NCI-H2029 treated with DMSO at 0.1 percent for 48 hours (cell line): ENCODE measurements at regions not wholly inside any gene's neighbourhood (a gene's known extent, or its start where the extent isn't known, plus 50 kb on each side); places are given as distances from the start of the nearest gene placed in this dataset.
"Not testable (repeated sequence)": the region's sequence is repeated elsewhere in the genome, so short reads cannot be mapped to it uniquely, and the experiment has no call there.

Experiments
- DNase-seq: peaks from one replicate; lab custom pipeline; 2025; lab: John Stamatoyannopoulos, UW

DNA sequence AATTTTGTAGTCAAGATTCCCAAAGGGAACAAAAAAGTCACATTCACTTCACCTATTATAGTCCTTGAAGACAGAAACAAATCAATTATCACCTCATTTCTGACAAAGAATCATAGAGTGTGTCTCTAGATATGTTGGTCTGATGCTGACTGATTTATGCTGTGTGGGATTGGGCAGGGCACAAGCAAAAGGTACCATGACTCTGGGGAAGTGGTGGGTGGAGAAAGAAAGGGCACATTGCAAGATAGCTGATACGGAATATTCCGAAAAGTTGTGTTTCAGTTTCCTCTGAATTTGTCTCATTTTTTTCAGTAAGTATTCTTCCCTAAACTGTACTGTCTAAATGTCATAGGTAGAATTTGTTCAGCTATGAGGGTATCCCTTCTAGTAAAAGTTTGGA, 268.0 kb downstream of the MREG start:
- DNase-seq, result no peak

DNA sequence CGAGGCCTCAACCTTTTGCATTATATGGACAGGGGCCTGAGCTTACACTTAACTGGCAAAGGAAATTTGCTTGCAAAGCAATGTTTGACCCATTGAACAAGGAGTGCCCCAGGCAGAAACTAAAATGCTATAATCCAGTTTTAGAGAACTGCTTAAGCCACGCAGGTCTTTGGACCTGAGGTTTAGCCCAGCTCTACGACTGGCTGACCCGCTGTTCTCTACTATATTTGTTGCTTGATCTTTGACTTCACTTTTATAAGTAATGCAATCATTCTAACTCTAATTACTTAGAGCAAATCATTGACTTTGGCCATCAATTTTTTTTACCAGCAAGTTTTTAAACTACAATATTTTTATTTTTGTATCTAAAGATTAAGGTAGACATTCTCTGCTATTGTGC, 268.8 kb downstream of the MREG start:
- no peak for DNase-seq

DNA sequence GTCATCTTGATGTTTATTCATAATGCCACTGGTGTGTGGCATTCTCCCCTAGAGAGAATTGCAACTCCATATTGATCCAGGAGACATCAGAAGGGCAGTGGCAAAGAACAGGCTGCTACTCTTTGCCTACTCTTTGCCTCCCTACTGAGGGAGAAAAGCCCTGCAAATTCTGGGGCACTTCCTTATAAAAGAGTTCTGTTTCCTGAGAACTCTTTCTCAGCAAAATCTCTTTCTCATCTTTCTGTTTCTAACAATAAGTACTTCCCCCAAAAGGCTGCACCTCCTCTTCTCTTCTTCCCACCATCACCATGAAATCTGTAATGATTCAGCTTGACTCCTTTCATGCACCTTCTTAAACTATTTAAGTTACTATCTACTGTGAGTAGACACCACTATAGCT, 270.3 kb downstream of the MREG start:
- no peak for DNase-seq

DNA sequence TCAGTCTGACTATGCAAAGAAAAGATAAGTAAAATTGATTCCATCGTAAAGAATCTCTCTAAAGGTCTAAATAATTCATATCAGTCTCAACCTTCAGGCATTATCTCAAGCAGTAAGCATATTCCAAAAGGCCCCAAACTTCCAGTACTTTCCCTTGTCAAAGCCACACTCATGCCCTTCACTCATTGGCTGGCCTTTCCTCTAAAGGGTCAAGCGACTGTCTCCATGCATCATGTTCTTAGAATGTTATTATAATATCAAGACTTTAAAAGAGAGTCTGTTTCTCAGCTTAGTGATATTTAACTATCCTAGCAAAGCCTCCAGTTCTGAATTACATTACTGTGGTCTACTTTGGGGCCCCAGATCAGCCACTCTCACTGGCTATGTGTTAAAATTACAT, 271.3 kb downstream of the MREG start:
- no peak for DNase-seq

DNA sequence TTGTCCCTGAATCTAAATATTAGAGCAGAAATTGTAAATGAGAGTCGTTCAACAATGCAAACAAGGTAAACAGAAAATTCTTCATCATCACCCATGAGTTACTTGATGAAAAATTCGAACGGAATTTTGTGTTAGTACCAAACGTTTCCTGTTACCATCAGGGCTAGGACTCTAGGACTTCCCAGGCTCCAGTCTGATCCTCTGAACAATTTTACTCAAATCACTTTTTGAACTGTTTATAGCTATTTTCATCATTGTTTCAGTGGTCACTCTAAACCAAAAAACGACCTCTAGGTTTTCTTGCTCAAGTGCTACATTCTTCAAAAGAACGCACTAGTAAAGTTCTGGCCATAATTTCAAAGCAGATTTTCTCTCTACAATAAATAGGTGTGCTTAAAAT, 273.3 kb downstream of the MREG start:
- DNase-seq, result no peak

DNA sequence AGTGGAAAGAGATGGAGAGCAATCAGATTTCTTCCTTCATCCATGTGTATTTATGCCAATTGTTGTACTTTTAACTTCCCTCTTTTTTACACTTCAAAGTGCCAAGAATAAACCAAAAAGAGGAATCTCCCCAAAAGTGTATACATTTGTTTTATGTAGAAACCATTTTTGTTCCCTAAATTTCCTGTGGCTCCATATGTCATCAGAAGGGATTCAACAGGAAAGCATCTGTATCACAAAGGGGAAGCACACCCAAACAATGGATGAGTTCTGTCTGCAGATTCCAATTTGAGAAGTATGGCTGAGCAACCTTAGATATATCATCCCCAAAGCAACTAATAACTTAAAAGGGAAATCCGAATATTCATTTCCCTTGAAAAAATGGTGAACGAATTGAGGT, 275.0 kb downstream of the MREG start:
- no peak for DNase-seq

DNA sequence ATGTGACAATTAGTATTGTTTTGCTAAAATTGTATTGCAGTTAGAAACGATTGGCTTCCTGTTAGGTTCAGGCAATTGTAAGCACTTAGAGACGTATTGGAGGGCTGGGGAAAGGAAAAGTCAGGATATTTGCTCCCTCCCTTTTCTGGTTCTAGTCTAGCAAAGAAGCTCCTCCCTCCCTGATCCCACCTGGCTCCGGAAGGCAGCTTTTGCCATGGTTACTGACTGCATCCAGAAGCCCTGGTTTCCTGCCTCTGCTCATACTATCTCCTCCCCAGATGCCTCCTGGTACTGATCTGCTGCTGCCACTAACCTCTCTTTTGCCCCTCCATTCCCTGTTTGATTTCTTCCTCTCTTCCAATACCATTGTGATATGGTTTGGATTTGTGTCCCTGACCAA, 275.9 kb downstream of the MREG start:
- DNase-seq, result no peak

DNA sequence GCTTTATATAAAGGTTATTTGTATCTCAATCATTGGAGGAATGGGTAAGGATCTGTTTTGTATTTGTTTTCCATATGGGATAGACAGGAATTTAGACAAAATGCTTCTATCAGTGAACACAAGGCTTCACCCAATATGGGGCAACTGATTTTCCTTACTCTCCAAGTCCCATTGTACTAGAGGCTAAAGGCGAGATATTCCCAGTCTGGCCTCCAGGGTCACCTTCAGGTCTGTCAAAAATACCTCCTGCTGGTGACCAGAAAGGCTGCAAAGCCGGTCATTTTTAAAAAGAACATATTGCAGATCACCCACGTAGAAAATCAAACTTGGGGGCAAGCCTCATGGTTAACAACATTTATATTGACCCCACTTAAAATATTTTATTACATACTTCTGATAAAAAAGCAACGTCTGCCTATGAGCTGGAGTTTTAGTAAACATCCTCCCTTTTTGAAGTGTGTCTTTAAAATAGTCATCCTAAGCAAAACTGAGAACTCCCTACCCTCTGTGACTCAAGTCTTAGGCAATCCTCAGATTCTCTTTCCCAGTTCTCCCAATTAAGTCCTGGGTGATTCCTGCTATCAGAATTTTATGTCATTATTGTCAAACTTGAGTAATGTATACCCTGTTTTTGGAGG, 276.6 kb downstream of the MREG start:
- no peak for DNase-seq

DNA sequence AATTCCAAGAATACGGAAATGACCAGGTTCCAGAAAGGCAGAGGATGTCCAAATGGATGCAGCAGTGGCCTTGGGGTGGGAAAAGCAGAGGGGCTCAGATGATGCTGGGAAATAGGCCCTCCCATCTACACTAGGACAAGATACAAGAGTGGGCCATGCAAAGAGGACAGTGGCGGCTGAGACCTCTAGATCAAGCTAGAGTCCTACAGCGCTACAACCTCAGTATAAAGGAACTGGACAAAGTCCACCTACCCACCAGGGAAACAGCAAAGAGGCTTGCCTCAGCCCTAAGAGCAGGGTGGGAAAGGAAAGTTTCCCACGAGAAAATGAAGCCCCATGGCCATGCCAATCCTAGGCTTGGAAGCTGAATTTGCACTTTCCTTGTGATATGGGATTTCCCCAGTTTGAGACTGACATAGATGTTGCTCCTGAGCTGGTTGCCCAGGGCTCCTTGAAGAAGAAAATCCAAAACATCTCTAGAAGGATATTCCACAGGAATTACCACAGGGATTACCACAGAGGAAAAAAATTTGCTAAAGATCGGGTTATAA, 282.2 kb downstream of the MREG start:
- no peak for DNase-seq

DNA sequence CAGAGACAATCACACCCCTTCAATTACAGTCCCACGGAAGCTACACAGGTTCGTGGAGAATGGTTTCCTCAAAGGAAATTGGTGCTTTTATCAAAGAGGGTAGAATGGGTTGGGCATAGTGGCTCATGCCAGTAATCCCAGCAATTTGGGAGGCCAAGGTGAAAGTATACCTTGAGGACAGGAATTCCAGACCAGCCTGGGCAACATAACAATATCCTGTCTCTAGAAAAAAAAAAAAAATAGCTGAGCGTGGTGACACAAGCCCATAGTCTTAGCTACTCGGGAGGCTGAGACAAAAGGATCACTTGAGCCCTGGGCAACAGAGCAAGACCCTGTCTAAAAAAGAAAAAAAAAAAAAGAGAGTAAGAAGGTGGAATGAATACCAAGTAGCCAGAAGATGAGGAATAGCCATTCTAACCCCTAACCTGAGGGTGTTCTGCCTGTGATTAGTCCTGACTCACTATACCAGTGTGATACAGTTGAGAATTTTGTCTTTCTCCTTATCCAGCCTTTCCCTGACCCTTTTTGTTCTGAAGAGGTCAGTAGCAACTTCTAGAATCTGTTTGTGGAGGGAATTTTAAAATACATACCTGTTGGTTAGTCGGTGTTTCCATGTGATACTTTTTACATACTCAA, 283.2 kb downstream of the MREG start:
- DNase-seq, result no peak

DNA sequence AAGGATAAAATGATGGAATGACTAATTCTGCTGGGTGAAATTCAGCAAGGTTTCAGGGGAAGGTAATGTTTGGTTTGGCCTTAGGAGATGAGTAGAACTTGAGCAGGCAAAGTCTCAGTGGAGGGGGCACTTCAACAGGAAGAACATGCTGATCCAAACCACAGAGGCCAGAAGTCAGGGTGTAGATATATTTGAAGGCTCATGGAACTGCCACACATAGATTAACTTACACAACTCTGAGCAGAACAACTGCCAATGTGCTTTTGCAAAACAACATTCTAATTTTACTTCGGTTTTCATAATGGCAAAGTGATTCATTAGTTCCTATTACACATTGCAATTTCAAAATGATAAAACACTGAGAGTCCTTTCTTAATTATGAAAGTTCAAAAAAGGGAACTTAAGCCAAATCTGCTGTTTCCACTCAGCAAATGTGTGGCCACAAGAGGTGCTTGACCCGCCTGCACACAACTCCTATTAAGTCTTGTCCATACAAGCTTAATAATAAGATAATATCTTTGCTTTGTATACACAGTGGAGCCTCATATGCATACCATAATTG, 284.8 kb downstream of the MREG start:
- DNase-seq, result no peak

DNA sequence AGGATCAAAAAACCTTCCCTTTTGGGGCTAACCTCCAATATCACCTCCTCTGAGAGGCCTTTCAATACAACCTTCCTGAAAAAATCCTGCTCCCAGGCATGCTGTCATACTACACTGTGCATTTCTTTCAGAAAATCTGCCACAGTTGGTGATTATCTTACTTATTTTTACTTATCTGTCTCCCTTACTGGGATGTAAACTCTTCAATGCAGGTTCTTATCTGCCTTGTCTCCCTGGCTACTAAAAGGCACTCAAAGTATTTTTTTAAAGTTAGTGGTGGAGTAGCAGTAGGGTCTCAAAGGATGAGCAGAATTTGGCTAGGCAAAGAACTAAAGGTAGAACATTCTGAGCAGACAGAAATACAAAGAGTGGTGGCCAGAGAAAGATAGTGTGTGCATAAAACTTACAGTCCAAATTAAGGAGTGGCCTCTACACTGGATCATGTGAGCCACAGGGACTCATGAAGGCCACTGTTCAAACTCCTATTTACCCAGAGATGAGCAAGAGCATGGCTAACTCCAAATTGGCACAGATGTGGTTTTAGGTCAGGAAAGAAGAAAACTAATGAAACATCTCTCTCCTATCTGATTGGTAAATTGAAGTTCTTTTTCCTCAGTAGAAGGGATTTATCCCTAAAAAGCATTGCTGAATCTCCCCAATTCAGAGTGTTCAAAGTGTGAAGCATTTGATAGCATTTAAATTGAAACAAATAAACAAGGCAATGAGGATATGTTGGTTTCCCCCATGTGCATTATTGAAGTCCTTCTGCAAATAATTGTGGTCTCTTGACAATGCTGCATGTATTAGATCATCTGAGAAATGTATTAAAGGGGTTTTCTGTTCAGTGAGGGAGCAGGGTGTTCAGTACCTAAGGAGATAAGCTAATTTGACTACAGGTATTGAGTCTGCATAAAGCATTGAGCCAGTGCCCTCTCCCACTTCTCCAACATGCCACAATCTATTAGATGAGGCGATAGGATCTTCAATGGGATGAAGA, 285.5 kb downstream of the MREG start:
- DNase-seq, result no peak

DNA sequence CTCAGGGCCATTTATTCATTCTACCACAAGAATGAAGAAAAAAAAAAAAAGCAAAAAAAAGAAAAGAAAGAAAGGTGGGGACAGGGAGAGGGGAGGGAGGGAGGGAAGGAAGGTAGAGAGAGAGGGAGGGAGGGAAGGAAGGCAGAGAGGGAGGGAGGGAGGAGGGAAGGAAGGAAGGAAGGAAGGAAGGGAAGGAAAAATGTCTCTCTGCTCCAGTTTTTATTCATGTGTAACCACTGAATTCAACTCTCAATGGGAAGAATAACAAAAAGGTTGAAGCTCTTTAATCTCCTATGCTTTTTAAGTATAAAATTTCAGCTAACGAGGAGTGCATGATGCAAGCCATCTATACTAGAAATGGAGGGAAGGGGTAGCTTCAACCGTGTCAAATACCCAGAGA, 287.3 kb downstream of the MREG start:
- no peak for DNase-seq

DNA sequence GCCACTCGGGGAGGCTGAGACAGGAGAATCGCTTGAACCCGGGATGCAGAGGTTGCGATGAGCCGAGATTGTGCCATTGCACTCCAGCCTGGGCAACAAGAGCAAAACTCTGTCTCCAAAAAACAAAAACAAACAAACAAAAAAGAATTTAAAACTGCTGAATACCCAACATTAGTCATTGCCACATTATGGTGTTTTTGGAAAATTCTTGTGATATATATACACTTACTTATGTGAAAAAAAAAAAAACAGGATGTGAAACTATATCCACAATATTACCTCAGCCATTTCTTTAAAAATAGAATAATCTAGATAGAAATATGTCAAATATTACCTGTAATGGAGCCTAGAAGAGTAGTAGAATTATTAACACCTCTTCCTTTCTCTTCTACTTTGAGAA, 288.3 kb upstream of the FN1 start:
- no peak for DNase-seq

DNA sequence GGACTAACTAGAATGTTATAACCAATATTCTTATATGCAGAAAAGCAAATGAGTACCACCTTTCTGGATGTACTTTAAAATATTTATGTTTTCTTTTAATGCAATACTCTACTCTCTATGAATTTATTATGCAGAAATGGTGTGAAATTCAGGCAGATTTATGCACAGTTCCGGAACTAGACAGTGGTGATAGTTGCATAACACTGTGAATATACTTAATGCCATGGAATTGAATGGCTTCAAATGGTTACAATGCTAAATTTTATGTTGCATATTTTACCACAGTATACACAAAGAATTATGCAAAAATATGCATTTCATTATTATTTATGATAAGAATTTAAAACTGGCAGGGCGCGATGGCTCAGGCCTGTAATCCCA, 287.8 kb upstream of the FN1 start:
- no peak for DNase-seq

DNA sequence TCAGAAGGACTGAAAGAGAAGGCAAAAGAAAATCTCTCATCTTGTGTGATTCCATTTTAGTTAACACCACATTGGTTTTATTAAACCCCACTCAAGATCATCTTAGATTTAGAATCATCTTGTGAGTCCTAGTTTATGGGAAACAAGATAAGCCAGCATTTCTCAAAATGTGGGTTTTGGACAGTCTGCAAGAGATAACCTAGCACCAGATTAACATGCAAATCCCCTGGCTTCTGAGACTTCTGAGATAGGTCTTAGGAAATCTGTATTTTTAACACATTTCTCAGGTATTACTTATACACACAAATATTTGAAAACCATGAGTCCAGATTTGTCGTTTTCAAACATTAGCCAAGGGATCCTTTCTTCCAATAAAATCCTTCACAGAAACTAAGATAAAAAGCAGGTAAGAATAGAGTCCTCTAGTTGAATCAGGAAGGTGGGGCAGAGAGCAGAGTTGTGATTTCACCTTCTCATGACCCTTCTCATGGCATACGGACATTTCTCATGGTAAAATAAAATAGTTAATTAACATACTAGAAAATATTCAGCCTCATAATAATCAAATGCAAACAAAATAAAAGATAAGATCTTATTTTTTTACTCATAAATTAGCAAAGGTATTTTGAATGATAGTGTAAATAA, 287.2 kb upstream of the FN1 start:
- DNase-seq, result no peak

DNA sequence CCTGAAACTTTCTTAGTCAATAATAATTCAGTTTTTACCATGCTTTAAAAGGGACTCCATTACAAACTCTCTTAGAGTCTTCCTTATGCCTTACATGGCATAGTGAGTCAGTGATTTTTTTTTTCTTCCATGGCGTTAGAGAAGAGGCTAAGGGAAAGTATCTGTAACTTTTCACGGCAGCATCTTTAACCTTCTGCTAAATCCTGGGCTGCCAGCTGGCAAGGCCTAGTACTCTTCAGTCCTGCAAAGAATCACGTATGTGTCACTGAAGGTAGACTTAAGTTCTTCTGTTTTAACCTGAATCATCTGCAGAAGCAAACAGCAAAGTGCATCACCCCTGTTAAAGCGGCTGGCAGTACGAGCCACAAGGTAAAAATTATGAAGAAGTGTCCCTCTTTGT, 286.3 kb upstream of the FN1 start:
- DNase-seq, result no peak

DNA sequence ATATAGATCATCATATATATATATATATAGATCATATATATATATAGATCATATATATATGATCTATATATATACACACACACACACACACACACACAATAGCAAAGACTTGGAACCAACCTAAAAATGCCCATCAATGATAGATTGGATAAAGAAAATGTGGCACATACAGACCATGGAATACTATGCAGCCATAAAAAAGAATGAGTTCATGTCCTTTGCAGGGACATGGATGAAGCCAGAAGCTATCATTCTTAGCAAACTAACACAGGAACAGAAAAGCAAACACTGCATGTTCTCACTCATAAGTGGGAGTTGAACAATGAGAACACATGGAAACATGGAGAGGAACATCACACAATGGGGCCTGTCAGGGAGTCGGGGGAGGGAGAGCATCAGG, 285.6 kb upstream of the FN1 start:
- DNase-seq, result not testable (repeated sequence)

DNA sequence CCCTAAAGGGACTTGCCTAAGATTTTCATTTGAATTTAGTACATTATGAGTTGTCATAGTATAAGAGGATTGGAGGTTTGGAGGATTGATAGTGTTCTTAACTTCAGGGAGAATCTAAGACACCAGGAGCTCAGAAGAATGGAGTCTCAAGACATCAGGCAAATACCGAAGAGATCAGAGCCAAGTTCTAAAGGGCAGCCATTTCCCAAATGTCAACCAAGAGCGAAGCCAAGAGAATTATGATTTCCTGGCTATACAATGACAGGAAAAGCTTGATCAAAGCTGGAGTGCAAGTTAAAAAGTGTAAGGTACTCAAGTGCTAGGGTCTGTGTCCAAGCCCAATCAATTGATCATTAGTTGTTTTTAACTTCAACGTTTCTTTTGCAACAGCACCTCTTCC, 283.0 kb upstream of the FN1 start:
- no peak for DNase-seq

DNA sequence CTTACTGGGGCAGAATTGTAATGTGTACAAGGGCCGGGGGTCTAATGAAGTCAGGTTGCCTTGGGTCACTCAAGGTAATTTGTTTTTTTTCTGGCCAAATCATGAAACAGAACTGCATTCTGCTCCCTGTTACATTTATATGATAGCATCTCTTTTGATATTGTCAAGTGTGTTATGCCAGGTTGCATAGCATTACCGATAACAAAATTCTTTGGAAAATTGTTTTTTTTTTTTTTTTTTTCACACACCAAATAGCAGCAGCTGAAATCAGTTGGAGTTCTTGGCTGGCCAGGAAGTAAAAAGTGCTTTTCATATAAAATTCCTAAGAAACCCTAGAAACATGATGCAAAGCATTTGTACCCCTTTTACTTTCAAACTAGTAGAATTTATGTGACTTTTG, 282.6 kb upstream of the FN1 start:
- no peak for DNase-seq

DNA sequence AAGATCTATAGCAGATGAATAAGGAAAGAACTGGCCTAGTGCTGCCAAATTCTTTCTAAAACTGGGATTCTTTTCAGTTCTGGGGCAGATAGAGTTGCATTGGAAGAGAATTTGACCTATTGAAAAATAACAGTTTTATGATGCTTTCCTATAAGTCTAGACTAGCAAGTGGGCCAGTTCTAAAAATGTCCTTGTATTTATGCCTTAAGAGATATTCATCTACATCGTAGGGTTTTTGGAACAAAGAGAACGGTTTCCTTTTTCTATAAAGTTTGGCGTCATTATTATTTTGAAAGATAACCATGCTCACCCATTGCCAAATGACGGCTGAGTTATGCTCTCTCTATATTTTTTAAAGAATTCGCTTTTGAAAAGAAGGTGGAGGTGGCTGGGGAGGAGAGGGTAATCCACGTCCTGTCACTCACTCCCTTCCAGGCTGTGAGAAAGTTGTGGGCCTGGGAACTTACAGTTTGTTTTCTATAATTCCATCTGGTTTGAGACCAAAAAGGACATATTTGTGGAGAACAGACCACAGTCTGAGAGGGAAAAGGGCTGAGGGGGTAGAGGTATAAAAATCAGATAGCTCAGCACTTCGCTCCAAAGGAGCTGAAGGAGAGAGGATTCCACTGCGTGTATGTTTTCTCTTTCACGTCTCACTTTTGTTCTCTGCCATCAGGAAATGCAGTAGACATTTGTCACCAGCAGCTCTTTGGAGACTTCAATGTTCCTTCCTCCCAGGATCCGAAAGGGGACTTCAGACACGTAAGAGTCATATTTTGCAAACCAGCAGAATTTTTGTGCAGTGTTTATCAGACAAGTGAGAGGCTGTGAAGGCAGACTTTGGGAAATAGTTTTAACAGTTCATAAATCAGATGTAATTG, 281.9 kb upstream of the FN1 start:
- DNase-seq, result no peak
